Thyroid gland (tissue), 4 donors: ENCODE measurements at regions not wholly inside any gene's neighbourhood (a gene's known extent, or its start where the extent isn't known, plus 50 kb on each side); places are given as distances from the start of the nearest gene placed in this dataset.

Source experiments
- CTCF ChIP-seq, 6 experiments: fragments of 200-600 bp in 3 of 6; fragments of 450-650 bp in 3 of 6; sonication (generic) in 3 of 6; IDR thresholded peaks; one replicate each; pipeline ENCODE4 v1.5.1; 2016 to 2019; ENCODE audit warnings: antibody characterized with exemption in 6 of 6, mild to moderate bottlenecking in 2 of 6, inconsistent platforms in 1 of 6, moderate library complexity in 1 of 6
- POLR2A ChIP-seq, 2 donors: fragments of 450-650 bp; IDR thresholded peaks; one replicate each; pipeline ENCODE4 v1.6.1; 2017; ENCODE audit warnings: antibody characterized with exemption in 2 of 2, mild to moderate bottlenecking in 2 of 2, moderate library complexity in 1 of 2

- no peak for TF ChIP-seq CTCF (IDR thresholded peaks at IDR 0.05)
- TF ChIP-seq POLR2A (IDR thresholded peaks at IDR 0.05) = peak in 1 of 2 donors; percentile 58
Measured at GRCh38 chr19:27793644-27794493, 1419.1 kb downstream of the UQCRFS1 start.
